SK-N-SH treated with all-trans-retinoic acid at 6 μM for 48 hours (cell line): ENCODE measurements at regions not wholly inside any gene's neighbourhood (a gene's known extent, or its start where the extent isn't known, plus 50 kb on each side); places are given as distances from the start of the nearest gene placed in this dataset.

Experiments used
- ATAC-seq: fragments of 200-7000 bp; cut with Tn5 transposase; 3 replicates; pipeline ENCODE4 v1.9.1; 2020; ENCODE audit warnings: mild to moderate bottlenecking, moderate library complexity
- ARNTL ChIP-seq: fragments of 450-650 bp; formaldehyde crosslinking; IDR thresholded peaks from 2 replicates; pipeline ENCODE4 v1.5.0; 2020; ENCODE audit warnings: low read depth, mild to moderate bottlenecking, moderate library complexity, borderline replicate concordance
- BACH2 ChIP-seq: fragments of 250-450 bp; sonication (Bioruptor Pico); IDR thresholded peaks from 2 replicates; pipeline ENCODE4 v1.9.0; 2021; ENCODE audit warnings: mild to moderate bottlenecking, borderline replicate concordance
- CSDC2 ChIP-seq: fragments of 250-450 bp; sonication (Bioruptor Pico); IDR thresholded peaks from 2 replicates; pipeline ENCODE4 v1.5.0; 2020; ENCODE audit warnings: mild to moderate bottlenecking, moderate library complexity
- GLIS3 ChIP-seq: fragments of 250-450 bp; sonication (Bioruptor Pico); IDR thresholded peaks from 2 replicates; pipeline ENCODE4 v1.5.0; 2020; ENCODE audit warnings: mild to moderate bottlenecking, moderate library complexity
- ISL1 ChIP-seq: fragments of 250-450 bp; sonication (Bioruptor Pico); IDR thresholded peaks from 2 replicates; pipeline ENCODE4 v2.1.2; 2022; ENCODE audit warnings: mild to moderate bottlenecking, moderate library complexity
- PPARA ChIP-seq: fragments of 250-450 bp; sonication (Bioruptor Pico); IDR thresholded peaks from 2 replicates; pipeline ENCODE4 v1.5.0; 2020; ENCODE audit warnings: mild to moderate bottlenecking, borderline replicate concordance
- RARB ChIP-seq: fragments of 250-450 bp; sonication (Bioruptor Pico); IDR thresholded peaks from 2 replicates; pipeline ENCODE4 v1.8.0; 2021; ENCODE audit warnings: mild to moderate bottlenecking, moderate library complexity
- SNAI2 ChIP-seq: fragments of 250-450 bp; sonication (Bioruptor Pico); IDR thresholded peaks from 2 replicates; pipeline ENCODE4 v1.5.0; 2020; ENCODE audit warnings: mild to moderate bottlenecking, moderate library complexity
- TCF4 ChIP-seq: fragments of 250-450 bp; sonication (Bioruptor Pico); IDR thresholded peaks from 2 replicates; pipeline ENCODE4 v1.8.0; 2021; ENCODE audit warnings: mild to moderate bottlenecking, moderate library complexity, borderline replicate concordance
- ZFP3 ChIP-seq: fragments of 250-450 bp; sonication (Bioruptor Pico); IDR thresholded peaks from 2 replicates; pipeline ENCODE4 v1.5.0; 2020; ENCODE audit warnings: mild to moderate bottlenecking, moderate library complexity
- ZFP30 ChIP-seq: fragments of 450-650 bp; formaldehyde crosslinking; IDR thresholded peaks from 2 replicates; pipeline ENCODE4 v1.5.0; 2022; ENCODE audit warnings: mild to moderate bottlenecking, moderate library complexity
- ZNF565 ChIP-seq: fragments of 450-650 bp; formaldehyde crosslinking; conservative IDR thresholded peaks from 2 replicates; pipeline ENCODE4 v1.5.0; 2020; ENCODE audit warnings: low read depth, mild to moderate bottlenecking, moderate library complexity
- ZNF8 ChIP-seq: fragments of 450-650 bp; formaldehyde crosslinking; IDR thresholded peaks from 2 replicates; pipeline ENCODE4 v1.5.0; 2020; ENCODE audit warnings: mild to moderate bottlenecking, moderate library complexity
- TF ChIP-seq, protein P1 (sequence below): fragments of 250-450 bp; sonication (Bioruptor Pico); IDR thresholded peaks from 2 replicates; pipeline ENCODE4 v1.8.0; 2020; ENCODE audit warnings: mild to moderate bottlenecking, moderate library complexity, borderline replicate concordance
- TF ChIP-seq, protein P2 (sequence below): fragments of 250-450 bp; sonication (Bioruptor Pico); IDR thresholded peaks from 2 replicates; pipeline ENCODE4 v1.5.1; 2020; ENCODE audit warnings: low read depth, mild to moderate bottlenecking, moderate library complexity
- TF ChIP-seq, protein P3 (sequence below): fragments of 250-450 bp; sonication (Bioruptor Pico); IDR thresholded peaks from 2 replicates; pipeline ENCODE4 v1.5.1; 2021; ENCODE audit warnings: mild to moderate bottlenecking, moderate library complexity
- TF ChIP-seq, protein P4 (sequence below): fragments of 250-450 bp; sonication (Bioruptor Pico); IDR thresholded peaks from 2 replicates; pipeline ENCODE4 v1.8.0; 2021; ENCODE audit warnings: low read depth, mild to moderate bottlenecking, moderate library complexity, borderline replicate concordance
- TF ChIP-seq, protein P5 (sequence below): fragments of 250-450 bp; sonication (Bioruptor Pico); IDR thresholded peaks from 2 replicates; pipeline ENCODE4 v1.5.0; 2020; ENCODE audit warnings: mild to moderate bottlenecking, moderate library complexity

DNA sequence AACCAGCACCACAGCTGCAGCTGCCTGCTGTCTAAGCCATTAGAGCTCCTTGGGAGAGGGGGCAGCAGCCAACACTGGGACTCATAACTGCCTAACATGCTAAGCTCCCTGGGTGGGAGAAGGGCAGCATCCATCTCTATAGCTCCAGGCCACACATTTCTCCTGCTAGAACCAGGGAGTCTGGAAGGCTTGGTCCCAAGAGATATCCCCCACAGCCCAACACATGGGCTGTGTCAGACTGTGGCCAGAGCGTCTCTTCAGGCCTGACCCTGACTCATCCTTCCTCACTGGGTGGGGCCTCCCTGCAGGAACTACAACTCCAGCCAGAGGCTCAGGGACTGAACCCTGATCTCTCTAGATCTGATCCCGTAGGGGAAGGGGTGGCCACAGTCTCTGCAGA is 411.1 kb downstream of the HDGFL1 start:
- ATAC-seq: no peak; the same call in 2 of the 3 replicates

DNA sequence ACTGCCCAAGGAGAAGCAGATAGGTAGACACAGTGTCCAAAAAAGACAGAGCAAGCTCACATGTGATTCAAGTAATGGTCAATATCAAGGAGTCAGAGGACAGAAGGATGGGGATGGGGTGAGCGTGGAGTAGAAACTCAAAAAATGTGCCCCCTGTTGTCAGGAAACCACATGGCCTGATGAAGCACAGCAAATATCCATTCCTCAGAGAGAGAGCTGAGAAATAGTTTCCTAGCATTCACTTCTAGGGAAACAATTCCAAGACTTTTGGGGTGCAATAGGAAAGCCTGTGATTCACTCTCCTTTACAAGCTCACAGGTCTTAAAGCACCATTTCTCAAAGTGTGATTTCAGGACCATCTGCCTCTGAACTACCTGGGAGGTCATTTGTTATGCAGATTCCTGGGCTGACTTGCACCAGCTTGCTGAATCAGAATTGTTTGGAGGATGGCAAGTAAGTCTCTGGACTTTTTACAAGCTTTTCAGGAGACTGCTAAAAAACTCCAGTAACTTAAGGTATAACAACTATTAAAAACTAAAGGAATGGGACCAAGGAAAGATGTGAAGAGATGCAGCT is 432.8 kb downstream of the HDGFL1 start:
- no peak for ATAC-seq
- TF ChIP-seq CSDC2 (no peak), PPARA (CRISPR knock-in tag) (no peak), ZNF565 (CRISPR knock-in tag) (no peak), ARNTL (no peak), ISL1 (no peak)
- TF ChIP-seq, protein P1, sequence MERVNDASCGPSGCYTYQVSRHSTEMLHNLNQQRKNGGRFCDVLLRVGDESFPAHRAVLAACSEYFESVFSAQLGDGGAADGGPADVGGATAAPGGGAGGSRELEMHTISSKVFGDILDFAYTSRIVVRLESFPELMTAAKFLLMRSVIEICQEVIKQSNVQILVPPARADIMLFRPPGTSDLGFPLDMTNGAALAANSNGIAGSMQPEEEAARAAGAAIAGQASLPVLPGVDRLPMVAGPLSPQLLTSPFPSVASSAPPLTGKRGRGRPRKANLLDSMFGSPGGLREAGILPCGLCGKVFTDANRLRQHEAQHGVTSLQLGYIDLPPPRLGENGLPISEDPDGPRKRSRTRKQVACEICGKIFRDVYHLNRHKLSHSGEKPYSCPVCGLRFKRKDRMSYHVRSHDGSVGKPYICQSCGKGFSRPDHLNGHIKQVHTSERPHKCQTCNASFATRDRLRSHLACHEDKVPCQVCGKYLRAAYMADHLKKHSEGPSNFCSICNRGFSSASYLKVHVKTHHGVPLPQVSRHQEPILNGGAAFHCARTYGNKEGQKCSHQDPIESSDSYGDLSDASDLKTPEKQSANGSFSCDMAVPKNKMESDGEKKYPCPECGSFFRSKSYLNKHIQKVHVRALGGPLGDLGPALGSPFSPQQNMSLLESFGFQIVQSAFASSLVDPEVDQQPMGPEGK (CRISPR knock-in tag): no peak
- TF ChIP-seq, protein P2, sequence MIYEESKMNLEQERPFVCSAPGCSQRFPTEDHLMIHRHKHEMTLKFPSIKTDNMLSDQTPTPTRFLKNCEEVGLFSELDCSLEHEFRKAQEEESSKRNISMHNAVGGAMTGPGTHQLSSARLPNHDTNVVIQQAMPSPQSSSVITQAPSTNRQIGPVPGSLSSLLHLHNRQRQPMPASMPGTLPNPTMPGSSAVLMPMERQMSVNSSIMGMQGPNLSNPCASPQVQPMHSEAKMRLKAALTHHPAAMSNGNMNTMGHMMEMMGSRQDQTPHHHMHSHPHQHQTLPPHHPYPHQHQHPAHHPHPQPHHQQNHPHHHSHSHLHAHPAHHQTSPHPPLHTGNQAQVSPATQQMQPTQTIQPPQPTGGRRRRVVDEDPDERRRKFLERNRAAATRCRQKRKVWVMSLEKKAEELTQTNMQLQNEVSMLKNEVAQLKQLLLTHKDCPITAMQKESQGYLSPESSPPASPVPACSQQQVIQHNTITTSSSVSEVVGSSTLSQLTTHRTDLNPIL (CRISPR knock-in tag): no peak
- TF ChIP-seq, protein P3, sequence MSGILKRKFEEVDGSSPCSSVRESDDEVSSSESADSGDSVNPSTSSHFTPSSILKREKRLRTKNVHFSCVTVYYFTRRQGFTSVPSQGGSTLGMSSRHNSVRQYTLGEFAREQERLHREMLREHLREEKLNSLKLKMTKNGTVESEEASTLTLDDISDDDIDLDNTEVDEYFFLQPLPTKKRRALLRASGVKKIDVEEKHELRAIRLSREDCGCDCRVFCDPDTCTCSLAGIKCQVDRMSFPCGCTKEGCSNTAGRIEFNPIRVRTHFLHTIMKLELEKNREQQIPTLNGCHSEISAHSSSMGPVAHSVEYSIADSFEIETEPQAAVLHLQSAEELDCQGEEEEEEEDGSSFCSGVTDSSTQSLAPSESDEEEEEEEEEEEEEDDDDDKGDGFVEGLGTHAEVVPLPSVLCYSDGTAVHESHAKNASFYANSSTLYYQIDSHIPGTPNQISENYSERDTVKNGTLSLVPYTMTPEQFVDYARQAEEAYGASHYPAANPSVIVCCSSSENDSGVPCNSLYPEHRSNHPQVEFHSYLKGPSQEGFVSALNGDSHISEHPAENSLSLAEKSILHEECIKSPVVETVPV (CRISPR knock-in tag): no peak

More for the DNA sequence above, 411.1 kb downstream of the HDGFL1 start:
- TF ChIP-seq GLIS3 (CRISPR knock-in tag) (no peak), ARNTL (no peak), ZNF8 (CRISPR knock-in tag) (no peak), ISL1 (no peak), SNAI2 (CRISPR knock-in tag) (no peak), TCF4 (CRISPR knock-in tag) (no peak), RARB (no peak), CSDC2 (no peak), ZFP30 (no peak), PPARA (CRISPR knock-in tag) (no peak), ZFP3 (no peak), BACH2 (CRISPR knock-in tag) (no peak), ZNF565 (CRISPR knock-in tag) (no peak)
- TF ChIP-seq, protein P4, sequence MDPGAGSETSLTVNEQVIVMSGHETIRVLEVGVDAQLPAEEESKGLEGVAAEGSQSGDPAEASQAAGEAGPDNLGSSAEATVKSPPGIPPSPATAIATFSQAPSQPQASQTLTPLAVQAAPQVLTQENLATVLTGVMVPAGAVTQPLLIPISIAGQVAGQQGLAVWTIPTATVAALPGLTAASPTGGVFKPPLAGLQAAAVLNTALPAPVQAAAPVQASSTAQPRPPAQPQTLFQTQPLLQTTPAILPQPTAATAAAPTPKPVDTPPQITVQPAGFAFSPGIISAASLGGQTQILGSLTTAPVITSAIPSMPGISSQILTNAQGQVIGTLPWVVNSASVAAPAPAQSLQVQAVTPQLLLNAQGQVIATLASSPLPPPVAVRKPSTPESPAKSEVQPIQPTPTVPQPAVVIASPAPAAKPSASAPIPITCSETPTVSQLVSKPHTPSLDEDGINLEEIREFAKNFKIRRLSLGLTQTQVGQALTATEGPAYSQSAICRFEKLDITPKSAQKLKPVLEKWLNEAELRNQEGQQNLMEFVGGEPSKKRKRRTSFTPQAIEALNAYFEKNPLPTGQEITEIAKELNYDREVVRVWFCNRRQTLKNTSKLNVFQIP (CRISPR knock-in tag): no peak
- TF ChIP-seq, protein P3 (CRISPR knock-in tag): no peak
- TF ChIP-seq, protein P2 (CRISPR knock-in tag): no peak
- TF ChIP-seq, protein P1 (CRISPR knock-in tag): no peak
- TF ChIP-seq, protein P5, sequence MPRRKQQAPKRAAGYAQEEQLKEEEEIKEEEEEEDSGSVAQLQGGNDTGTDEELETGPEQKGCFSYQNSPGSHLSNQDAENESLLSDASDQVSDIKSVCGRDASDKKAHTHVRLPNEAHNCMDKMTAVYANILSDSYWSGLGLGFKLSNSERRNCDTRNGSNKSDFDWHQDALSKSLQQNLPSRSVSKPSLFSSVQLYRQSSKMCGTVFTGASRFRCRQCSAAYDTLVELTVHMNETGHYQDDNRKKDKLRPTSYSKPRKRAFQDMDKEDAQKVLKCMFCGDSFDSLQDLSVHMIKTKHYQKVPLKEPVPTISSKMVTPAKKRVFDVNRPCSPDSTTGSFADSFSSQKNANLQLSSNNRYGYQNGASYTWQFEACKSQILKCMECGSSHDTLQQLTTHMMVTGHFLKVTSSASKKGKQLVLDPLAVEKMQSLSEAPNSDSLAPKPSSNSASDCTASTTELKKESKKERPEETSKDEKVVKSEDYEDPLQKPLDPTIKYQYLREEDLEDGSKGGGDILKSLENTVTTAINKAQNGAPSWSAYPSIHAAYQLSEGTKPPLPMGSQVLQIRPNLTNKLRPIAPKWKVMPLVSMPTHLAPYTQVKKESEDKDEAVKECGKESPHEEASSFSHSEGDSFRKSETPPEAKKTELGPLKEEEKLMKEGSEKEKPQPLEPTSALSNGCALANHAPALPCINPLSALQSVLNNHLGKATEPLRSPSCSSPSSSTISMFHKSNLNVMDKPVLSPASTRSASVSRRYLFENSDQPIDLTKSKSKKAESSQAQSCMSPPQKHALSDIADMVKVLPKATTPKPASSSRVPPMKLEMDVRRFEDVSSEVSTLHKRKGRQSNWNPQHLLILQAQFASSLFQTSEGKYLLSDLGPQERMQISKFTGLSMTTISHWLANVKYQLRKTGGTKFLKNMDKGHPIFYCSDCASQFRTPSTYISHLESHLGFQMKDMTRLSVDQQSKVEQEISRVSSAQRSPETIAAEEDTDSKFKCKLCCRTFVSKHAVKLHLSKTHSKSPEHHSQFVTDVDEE (CRISPR knock-in tag): no peak
